Loucy (cell line): ENCODE measurements at regions not wholly inside any gene's neighbourhood (a gene's known extent, or its start where the extent isn't known, plus 50 kb on each side); places are given as distances from the start of the nearest gene placed in this dataset.

Experiments used
- H2AFZ ChIP-seq: fragments of 200-600 bp; sonication (generic); 2 replicates; pipeline ENCODE4 v1.6.0; 2016; ENCODE audit warnings: antibody characterized with exemption, mild to moderate bottlenecking, low read length, moderate library complexity
- H3F3A ChIP-seq: fragments of 200-600 bp; 2 replicates; pipeline ENCODE4 v1.6.0; 2016; ENCODE audit warnings: antibody characterized with exemption, low read depth, mild to moderate bottlenecking
- H3K27me3 ChIP-seq: fragments of 200-600 bp; sonication (generic); 2 replicates; pipeline ENCODE4 v1.6.1; 2014; ENCODE audit warnings: low read length, mild to moderate bottlenecking; ENCODE audit not compliant: insufficient read depth, poor library complexity, severe bottlenecking
- H3K36me3 ChIP-seq: fragments of 200-600 bp; sonication (generic); 2 replicates; pipeline ENCODE4 v1.6.1; 2016; ENCODE audit warnings: low read length; ENCODE audit not compliant: insufficient read depth
- H3K4me1 ChIP-seq: fragments of 200-600 bp; sonication (generic); 2 replicates; pipeline ENCODE4 v1.5.1; 2014; ENCODE audit warnings: low read length, mild to moderate bottlenecking; ENCODE audit not compliant: insufficient read depth, poor library complexity, severe bottlenecking
- H3K4me2 ChIP-seq: fragments of 200-600 bp; sonication (generic); 2 replicates; pipeline ENCODE4 v1.6.0; 2014; ENCODE audit warnings: antibody characterized with exemption, low read length, low read depth, mild to moderate bottlenecking; ENCODE audit not compliant: poor library complexity, severe bottlenecking
- H3K4me3 ChIP-seq: fragments of 200-600 bp; sonication (generic); 2 replicates; pipeline ENCODE4 v1.5.1; 2014; ENCODE audit warnings: low read length, mild to moderate bottlenecking, mixed read lengths; ENCODE audit not compliant: poor library complexity, severe bottlenecking
- H3K79me2 ChIP-seq: fragments of 200-600 bp; sonication (generic); 2 replicates; pipeline ENCODE4 v1.6.1; 2014; ENCODE audit warnings: low read length; ENCODE audit not compliant: insufficient read depth
- H3K9ac ChIP-seq: fragments of 200-600 bp; sonication (generic); 2 replicates; pipeline ENCODE4 v1.6.0; 2014; ENCODE audit warnings: mild to moderate bottlenecking, low read depth, low read length, moderate library complexity; ENCODE audit not compliant: poor library complexity, severe bottlenecking
- H3K9me2 ChIP-seq: fragments of 200-600 bp; sonication (generic); replicated peaks from 2 replicates; pipeline ENCODE4 v1.6.1; 2016; ENCODE audit warnings: low read depth, low read length, mixed read lengths
- H3K9me3 ChIP-seq: fragments of 200-600 bp; sonication (generic); 2 replicates; pipeline ENCODE4 v1.6.1; 2014; ENCODE audit warnings: mild to moderate bottlenecking, antibody characterized with exemption, low read length, low read depth; ENCODE audit not compliant: insufficient read depth
- H4K20me1 ChIP-seq: fragments of 200-600 bp; sonication (generic); 2 replicates; pipeline ENCODE4 v1.6.0; 2014; ENCODE audit warnings: antibody characterized with exemption, low read length, mild to moderate bottlenecking; ENCODE audit not compliant: insufficient read depth, poor library complexity, severe bottlenecking
- EZH2phosphoT487 ChIP-seq: fragments of 200-600 bp; IDR thresholded peaks from 2 replicates; pipeline ENCODE4 v1.6.1; 2018; ENCODE audit warnings: antibody characterized with exemption, mild to moderate bottlenecking, moderate library complexity, borderline replicate concordance
- TF ChIP-seq, protein P1 (sequence below): fragments of 200-600 bp; sonication (generic); conservative IDR thresholded peaks from 2 replicates; pipeline ENCODE4 v1.5.1; 2014; ENCODE audit warnings: mild to moderate bottlenecking, antibody characterized with exemption, low read length

DNA sequence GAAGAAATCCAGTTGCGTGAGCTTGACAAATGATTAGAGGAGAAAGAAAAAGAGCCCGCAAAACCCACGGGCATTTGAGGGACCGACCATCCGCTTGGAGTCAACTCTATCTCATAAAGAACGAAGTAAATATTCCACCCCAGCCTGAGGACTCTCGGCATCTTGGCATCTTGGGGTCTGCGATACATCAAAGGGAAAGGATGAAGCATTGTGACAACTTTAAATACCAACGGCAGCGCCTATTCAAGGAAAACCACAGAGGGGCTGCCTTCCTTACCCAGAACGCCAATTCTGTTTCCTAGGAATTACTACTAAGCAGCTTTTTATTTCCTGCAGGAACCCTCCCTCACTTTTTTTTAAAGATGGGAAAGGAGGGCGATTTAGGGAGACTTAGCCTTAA, 152.2 kb downstream of the FOXL1 start:
- no peaks in the 10 kb centered on the region for H4K20me1 ChIP-seq
- no peaks in the 10 kb centered on the region for H3K4me1 ChIP-seq
- no peaks in the 10 kb centered on the region for H3F3A ChIP-seq
- no peaks in the 10 kb centered on the region for H3K9me3 ChIP-seq
- no peak overlapping the region for H3K4me3 ChIP-seq
- no peaks in the 10 kb centered on the region for H3K36me3 ChIP-seq
- H3K27me3 ChIP-seq, result no peaks in the 10 kb centered on the region
- H2AFZ ChIP-seq, result no peak overlapping the region
- H3K79me2 ChIP-seq, result no peaks in the 10 kb centered on the region
- H3K9ac ChIP-seq, result no peak overlapping the region
- H3K4me2 ChIP-seq, result no peak overlapping the region
- no peaks in the 10 kb centered on the region for H3K9me2 ChIP-seq
- TF ChIP-seq, protein P1, sequence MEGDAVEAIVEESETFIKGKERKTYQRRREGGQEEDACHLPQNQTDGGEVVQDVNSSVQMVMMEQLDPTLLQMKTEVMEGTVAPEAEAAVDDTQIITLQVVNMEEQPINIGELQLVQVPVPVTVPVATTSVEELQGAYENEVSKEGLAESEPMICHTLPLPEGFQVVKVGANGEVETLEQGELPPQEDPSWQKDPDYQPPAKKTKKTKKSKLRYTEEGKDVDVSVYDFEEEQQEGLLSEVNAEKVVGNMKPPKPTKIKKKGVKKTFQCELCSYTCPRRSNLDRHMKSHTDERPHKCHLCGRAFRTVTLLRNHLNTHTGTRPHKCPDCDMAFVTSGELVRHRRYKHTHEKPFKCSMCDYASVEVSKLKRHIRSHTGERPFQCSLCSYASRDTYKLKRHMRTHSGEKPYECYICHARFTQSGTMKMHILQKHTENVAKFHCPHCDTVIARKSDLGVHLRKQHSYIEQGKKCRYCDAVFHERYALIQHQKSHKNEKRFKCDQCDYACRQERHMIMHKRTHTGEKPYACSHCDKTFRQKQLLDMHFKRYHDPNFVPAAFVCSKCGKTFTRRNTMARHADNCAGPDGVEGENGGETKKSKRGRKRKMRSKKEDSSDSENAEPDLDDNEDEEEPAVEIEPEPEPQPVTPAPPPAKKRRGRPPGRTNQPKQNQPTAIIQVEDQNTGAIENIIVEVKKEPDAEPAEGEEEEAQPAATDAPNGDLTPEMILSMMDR, result no peak
- no peak for TF ChIP-seq EZH2phosphoT487

DNA sequence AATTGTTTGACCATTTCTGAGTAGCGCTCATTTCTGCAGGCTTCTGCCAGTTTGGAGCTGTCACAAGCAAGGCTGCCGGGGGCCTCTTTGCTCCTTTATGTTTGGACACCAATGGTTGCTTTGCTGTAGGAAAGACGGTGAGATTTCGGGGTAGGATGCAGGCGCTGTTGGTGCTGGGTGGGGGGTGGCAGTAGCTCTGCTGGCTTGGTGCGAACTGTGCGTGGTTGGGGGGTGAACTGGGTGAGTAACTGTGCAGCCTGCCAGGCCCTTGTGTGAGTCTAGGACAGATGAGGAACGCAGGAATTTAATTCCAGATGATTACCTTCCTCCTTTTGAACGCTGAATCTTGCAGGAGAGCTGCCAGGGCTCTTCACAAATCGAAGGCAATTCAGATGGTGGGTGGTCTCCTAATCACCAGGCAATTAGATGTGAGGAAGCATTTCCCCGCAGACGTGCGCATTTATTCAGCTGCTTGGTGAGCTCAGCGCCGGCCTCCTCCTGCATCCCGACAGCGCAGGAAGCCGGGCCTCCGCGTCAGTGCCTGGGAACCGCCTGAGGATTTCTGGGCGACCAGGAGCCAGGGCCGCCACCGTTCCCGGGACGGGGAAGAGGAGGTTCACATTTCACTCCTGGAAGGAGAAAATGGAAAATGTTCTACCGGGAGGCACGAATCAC, 154.4 kb downstream of the FOXL1 start:
- Histone ChIP-seq H3K9me3 (no peaks in the 10 kb centered on the region), H3K79me2 (no peaks in the 10 kb centered on the region), H3K9me2 (no peaks in the 10 kb centered on the region), H3K9ac (no peak overlapping the region), H3K36me3 (no peaks in the 10 kb centered on the region), H3K4me2 (no peak overlapping the region), H3K4me3 (no peak overlapping the region), H2AFZ (no peak overlapping the region), H3F3A (no peaks in the 10 kb centered on the region), H3K27me3 (no peaks in the 10 kb centered on the region), H4K20me1 (no peaks in the 10 kb centered on the region), H3K4me1 (no peaks in the 10 kb centered on the region)
- no peak for TF ChIP-seq EZH2phosphoT487
- TF ChIP-seq, protein P1, result no peak

DNA sequence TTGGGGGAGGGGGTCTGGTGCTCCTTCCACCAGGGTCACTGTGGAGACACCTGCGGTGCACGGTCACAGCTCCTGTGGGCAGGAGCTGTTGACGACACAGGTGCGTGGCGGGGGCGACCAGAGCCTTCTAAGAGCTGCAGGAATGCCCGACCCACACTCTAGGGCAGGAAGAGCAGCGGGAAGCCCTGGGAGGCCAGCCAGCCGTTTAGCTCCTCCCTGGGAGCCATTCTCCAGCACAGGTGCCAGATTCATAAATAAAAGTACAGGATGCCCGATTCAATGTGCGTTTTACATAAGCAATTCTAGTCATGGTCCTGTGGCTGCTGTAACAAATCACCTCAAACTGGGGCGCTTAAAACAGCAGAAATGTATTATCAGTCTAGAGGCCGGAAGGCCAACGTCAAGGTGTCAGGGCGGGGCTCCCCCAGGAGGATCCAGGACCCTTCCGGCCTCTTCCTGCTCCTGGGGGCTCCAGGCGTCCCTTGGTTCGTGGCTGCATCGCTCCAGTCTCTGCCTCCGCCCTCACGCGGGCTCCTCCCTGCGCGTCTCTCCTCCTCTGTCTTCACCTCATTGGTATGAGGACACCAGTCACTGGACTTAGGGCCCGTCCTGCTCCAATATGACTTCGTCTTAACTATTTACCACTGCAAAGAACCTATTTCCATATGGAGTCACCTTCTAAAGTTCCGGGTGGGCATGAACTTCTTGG, 155.4 kb downstream of the FOXL1 start:
- Histone ChIP-seq H3K36me3 (no peaks in the 10 kb centered on the region), H3K9ac (no peak overlapping the region), H2AFZ (no peak overlapping the region), H3K4me2 (no peak overlapping the region), H4K20me1 (no peaks in the 10 kb centered on the region), H3F3A (no peaks in the 10 kb centered on the region), H3K9me2 (no peaks in the 10 kb centered on the region), H3K79me2 (no peaks in the 10 kb centered on the region), H3K27me3 (no peaks in the 10 kb centered on the region), H3K9me3 (no peaks in the 10 kb centered on the region), H3K4me1 (no peaks in the 10 kb centered on the region), H3K4me3 (no peak overlapping the region)
- TF ChIP-seq, protein P1, result no peak
- TF ChIP-seq EZH2phosphoT487, result no peak
